ENCODE measurements at regions not wholly inside any gene's neighbourhood (a gene's known extent, or its start where the extent isn't known, plus 50 kb on each side); places are given as distances from the start of the nearest gene placed in this dataset.
A peak's percentile ranks its signal among the peaks of the same experiment; 100 is the strongest.

- ATAC-seq (no peak), DNase-seq (no peak)
- no peak overlapping the region for H3K4me3 Mint-ChIP-seq
These were observed 85.0 kb upstream of the ARID2 start for GRCh38 chr12:45644541-45644940.

DNA sequence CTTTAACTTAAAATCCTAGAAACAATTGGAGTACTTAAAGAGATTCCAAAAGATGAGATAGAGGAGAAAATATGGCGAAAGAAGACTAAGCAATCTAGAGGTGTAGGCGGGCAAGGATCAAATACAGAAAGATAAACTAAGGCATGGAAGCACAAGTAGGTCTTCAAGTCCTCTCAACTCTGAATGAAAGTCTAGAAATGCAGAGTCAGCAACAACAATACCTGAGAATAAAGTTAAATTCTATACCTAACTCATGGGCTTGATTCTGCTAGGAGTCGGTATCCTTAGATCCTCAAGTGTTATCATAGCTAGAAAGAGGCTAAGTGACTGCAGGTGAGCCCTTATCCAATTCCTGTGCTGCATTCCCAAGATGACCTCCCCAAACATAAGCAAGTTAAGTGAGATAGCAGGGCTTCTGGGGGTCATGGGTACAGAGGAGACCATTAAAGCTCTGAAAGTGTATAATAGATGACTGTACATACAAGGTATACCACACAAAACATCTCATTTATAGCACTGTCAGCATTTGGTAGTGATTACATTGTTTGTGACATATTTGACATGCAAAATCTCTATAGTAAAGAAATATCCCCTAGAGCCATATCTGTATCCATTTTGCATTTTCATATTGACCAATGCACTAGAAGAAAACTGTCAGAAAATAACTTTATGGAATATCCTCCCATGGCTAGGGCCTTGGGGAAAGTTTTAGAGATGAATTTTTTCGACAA, 82.5 kb upstream of the ARID2 start:
- Mint-ChIP-seq H3K4me3 (no peak overlapping the region), H3K36me3 (ENCODE audit: insufficient read depth) (no peaks in the 10 kb centered on the region), H3K27me3 (ENCODE audit: low read depth) (peaks cover 7% of the 10 kb centered on the region), H3K9me3 (no peaks in the 10 kb centered on the region), H3K4me1 (ENCODE audit: low read depth) (peaks cover 13% of the 10 kb centered on the region)
- ATAC-seq, result no peak
- DNase-seq, result no peak

More at GRCh38 chr12:45644541-45644940, 85.0 kb upstream of the ARID2 start:
- H3K36me3 Mint-ChIP-seq (ENCODE audit: insufficient read depth), result no peaks in the 10 kb centered on the region
- peaks cover 13% of the 10 kb centered on the region for H3K4me1 Mint-ChIP-seq (ENCODE audit: low read depth)
- H3K9me3 Mint-ChIP-seq, result no peaks in the 10 kb centered on the region
- H3K27me3 Mint-ChIP-seq (ENCODE audit: low read depth), result peaks cover 1% of the 10 kb centered on the region

DNA sequence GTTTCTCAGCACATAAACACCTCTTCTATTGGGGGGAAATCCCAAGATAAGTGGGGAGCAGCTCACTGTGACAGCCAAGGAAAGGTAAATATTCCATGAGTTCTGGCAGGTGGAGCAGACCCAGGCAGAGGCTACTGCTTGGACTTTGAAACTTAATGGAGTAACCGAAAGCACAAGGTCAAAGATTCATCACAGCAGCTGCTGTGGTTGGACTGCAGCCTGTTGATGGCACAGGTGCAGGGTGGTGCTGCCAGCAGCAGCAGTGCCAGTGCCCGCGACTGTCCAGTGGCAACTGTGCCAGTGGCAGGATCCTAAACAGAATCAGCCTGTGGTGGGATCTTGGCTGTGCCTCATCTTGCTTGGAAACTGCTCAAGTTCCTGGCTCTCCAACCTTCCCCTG, 81.4 kb upstream of the ARID2 start:
- no peaks in the 10 kb centered on the region for H3K9me3 Mint-ChIP-seq
- peaks cover 13% of the 10 kb centered on the region for H3K4me1 Mint-ChIP-seq (ENCODE audit: low read depth)
- no peaks in the 10 kb centered on the region for H3K36me3 Mint-ChIP-seq (ENCODE audit: insufficient read depth)
- H3K4me3 Mint-ChIP-seq, result no peak overlapping the region
- peaks cover 9% of the 10 kb centered on the region for H3K27me3 Mint-ChIP-seq (ENCODE audit: low read depth)
- ATAC-seq (no peak), DNase-seq (no peak)

DNA sequence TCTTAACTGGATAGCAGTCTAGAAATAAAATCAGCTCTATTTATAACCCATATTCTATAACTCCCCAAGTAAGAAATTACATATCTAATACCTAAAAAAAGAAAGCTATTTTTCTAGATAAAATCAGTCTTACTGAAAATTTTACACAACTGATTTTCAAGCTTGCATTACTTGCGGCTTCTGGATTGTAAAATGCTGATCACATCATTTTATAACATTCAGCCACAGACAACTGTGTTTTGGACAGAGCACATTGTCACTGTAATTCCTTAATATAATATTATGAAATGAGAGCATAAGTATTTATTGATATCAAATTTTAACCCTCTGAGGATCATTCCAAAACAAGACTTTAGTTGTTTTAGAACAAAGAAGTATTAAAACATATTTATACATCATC, 78.5 kb upstream of the ARID2 start:
- DNase-seq (no peak), ATAC-seq (no peak)
- H3K4me3 Mint-ChIP-seq, result no peak overlapping the region
- H3K4me1 Mint-ChIP-seq (ENCODE audit: low read depth), result no peaks in the 10 kb centered on the region
- peaks cover 9% of the 10 kb centered on the region for H3K27me3 Mint-ChIP-seq (ENCODE audit: low read depth)
- H3K9me3 Mint-ChIP-seq, result no peaks in the 10 kb centered on the region
- no peaks in the 10 kb centered on the region for H3K36me3 Mint-ChIP-seq (ENCODE audit: insufficient read depth)

GRCh38 chr12:45654002-45654665, 75.4 kb upstream of the ARID2 start:
- Mint-ChIP-seq H3K4me3 (no peak overlapping the region), H3K9me3 (no peaks in the 10 kb centered on the region), H3K27me3 (ENCODE audit: low read depth) (peaks cover 9% of the 10 kb centered on the region), H3K36me3 (ENCODE audit: insufficient read depth) (no peaks in the 10 kb centered on the region), H3K4me1 (ENCODE audit: low read depth) (no peaks in the 10 kb centered on the region)
- DNase-seq (no peak), ATAC-seq (no peak)

GRCh38 chr12:45655186-45655585, 74.3 kb upstream of the ARID2 start:
- peak; percentile 91 to 97 for ATAC-seq

DNA sequence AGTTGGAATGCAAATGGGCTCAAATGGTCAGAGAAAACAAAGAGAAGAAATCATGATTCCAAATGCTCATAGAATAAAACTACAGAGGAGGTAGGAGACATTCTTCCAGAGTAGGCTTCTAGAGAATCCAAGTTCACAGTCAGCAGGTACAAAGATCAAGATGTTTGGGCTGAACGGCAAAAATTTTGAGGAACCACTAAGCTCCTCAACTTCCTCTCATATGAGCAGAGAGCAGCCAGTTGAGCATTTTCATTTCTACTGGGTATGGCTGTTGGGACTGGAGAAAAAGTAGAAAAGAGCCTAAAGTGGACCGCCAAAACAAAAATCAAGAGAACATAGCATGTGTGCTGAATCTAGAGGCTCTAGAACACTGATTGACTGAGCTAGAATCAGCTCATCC, 73.8 kb upstream of the ARID2 start:
- no peaks in the 10 kb centered on the region for H3K4me1 Mint-ChIP-seq (ENCODE audit: low read depth)

More at GRCh38 chr12:45655186-45655585, 74.3 kb upstream of the ARID2 start:
- H3K27me3 Mint-ChIP-seq (ENCODE audit: low read depth), result peaks cover 10% of the 10 kb centered on the region
- no peaks in the 10 kb centered on the region for H3K36me3 Mint-ChIP-seq (ENCODE audit: insufficient read depth)
- H3K4me1 Mint-ChIP-seq (ENCODE audit: low read depth), result no peaks in the 10 kb centered on the region
- no peaks in the 10 kb centered on the region for H3K9me3 Mint-ChIP-seq
- DNase-seq, result peak; percentile 55
- H3K4me3 Mint-ChIP-seq, result no peak overlapping the region

GRCh38 chr12:45658020-45658419, 71.5 kb upstream of the ARID2 start:
- DNase-seq (no peak), ATAC-seq (no peak)
- Mint-ChIP-seq H3K9me3 (no peaks in the 10 kb centered on the region), H3K4me3 (no peak overlapping the region), H3K4me1 (ENCODE audit: low read depth) (no peaks in the 10 kb centered on the region), H3K27me3 (ENCODE audit: low read depth) (peaks cover 7% of the 10 kb centered on the region), H3K36me3 (ENCODE audit: insufficient read depth) (no peaks in the 10 kb centered on the region)

More for the DNA sequence above, 73.8 kb upstream of the ARID2 start:
- ATAC-seq (no peak), DNase-seq (no peak)
- Mint-ChIP-seq H3K36me3 (ENCODE audit: insufficient read depth) (no peaks in the 10 kb centered on the region), H3K4me3 (no peak overlapping the region), H3K27me3 (ENCODE audit: low read depth) (peaks cover 9% of the 10 kb centered on the region), H3K9me3 (no peaks in the 10 kb centered on the region)

GRCh38 chr12:45660330-45660729, 69.2 kb upstream of the ARID2 start:
- Mint-ChIP-seq H3K9me3 (no peaks in the 10 kb centered on the region), H3K4me1 (ENCODE audit: low read depth) (no peaks in the 10 kb centered on the region), H3K27me3 (ENCODE audit: low read depth) (peaks cover 7% of the 10 kb centered on the region), H3K36me3 (ENCODE audit: insufficient read depth) (no peaks in the 10 kb centered on the region), H3K4me3 (no peak overlapping the region)
- DNase-seq (no peak), ATAC-seq (no peak)

- H3K9me3 Mint-ChIP-seq, result no peaks in the 10 kb centered on the region
- peaks cover 6% of the 10 kb centered on the region for H3K27me3 Mint-ChIP-seq (ENCODE audit: low read depth)
- peaks cover 7% of the 10 kb centered on the region for H3K4me1 Mint-ChIP-seq (ENCODE audit: low read depth)
- DNase-seq, result no peak
- ATAC-seq, result no peak
- no peaks in the 10 kb centered on the region for H3K36me3 Mint-ChIP-seq (ENCODE audit: insufficient read depth)
- no peak overlapping the region for H3K4me3 Mint-ChIP-seq
These were observed 66.1 kb upstream of the ARID2 start for GRCh38 chr12:45663455-45663854.

DNA sequence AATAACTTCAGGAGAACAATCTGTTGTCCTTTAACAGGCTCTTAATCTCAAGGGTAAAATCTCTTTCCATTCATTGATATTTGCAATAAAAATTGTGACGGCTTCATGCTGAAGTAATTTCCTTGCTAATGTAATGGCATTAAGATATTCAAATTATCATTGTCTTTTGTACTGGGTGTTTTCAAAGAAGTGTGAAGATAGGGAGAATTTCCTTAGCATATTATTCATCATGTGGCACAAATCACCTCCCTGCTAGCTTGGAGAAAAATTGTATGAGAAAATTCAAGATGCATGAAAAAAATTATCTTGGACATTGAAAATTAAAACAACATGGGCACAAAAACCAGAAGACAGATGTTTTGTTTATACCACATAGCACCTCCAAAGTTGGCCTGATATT, 63.6 kb upstream of the ARID2 start:
- H3K4me1 Mint-ChIP-seq (ENCODE audit: low read depth), result peaks cover 27% of the 10 kb centered on the region
- DNase-seq (no peak), ATAC-seq (no peak)
- no peak overlapping the region for H3K4me3 Mint-ChIP-seq
- no peaks in the 10 kb centered on the region for H3K27me3 Mint-ChIP-seq (ENCODE audit: low read depth)
- H3K9me3 Mint-ChIP-seq, result no peaks in the 10 kb centered on the region
- H3K36me3 Mint-ChIP-seq (ENCODE audit: insufficient read depth), result no peaks in the 10 kb centered on the region

DNA sequence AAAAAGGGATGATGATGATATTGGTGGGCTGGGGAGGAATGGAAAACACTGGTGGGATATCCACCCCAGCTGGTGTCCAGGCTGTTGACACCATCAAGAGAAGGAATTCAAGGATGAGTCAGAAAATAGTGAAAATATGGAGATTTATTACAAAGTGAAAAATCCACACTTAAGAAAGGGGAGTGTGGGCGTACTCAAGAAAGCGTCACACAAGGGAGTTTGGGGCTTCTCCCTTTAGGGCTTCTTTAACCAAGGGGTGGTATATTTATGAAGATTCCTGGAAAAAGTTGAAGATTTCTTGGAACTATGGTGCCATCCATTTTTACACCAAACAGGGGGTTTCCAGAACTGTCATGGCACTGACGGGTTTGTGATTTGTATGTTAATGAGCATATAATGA, 63.1 kb upstream of the ARID2 start:
- Mint-ChIP-seq H3K27me3 (ENCODE audit: low read depth) (no peaks in the 10 kb centered on the region), H3K36me3 (ENCODE audit: insufficient read depth) (no peaks in the 10 kb centered on the region), H3K4me1 (ENCODE audit: low read depth) (peaks cover 30% of the 10 kb centered on the region), H3K4me3 (no peak overlapping the region), H3K9me3 (no peaks in the 10 kb centered on the region)
- no peak for ATAC-seq
- DNase-seq, result no peak

GRCh38 chr12:45666816-45667215, 62.7 kb upstream of the ARID2 start:
- Mint-ChIP-seq H3K36me3 (ENCODE audit: insufficient read depth) (no peaks in the 10 kb centered on the region), H3K4me1 (ENCODE audit: low read depth) (peaks cover 30% of the 10 kb centered on the region)

GRCh38 chr12:45667761-45668160, 61.7 kb upstream of the ARID2 start:
- Mint-ChIP-seq H3K36me3 (ENCODE audit: insufficient read depth) (no peaks in the 10 kb centered on the region), H3K4me3 (no peak overlapping the region), H3K9me3 (no peaks in the 10 kb centered on the region), H3K4me1 (ENCODE audit: low read depth) (peaks cover 30% of the 10 kb centered on the region), H3K27me3 (ENCODE audit: low read depth) (no peaks in the 10 kb centered on the region)
- DNase-seq (no peak), ATAC-seq (no peak)

More at GRCh38 chr12:45666816-45667215, 62.7 kb upstream of the ARID2 start:
- no peaks in the 10 kb centered on the region for H3K27me3 Mint-ChIP-seq (ENCODE audit: low read depth)
- no peaks in the 10 kb centered on the region for H3K9me3 Mint-ChIP-seq
- ATAC-seq, result no peak
- DNase-seq, result no peak
- H3K4me3 Mint-ChIP-seq, result no peak overlapping the region

GRCh38 chr12:45668641-45669040, 60.9 kb upstream of the ARID2 start:
- no peaks in the 10 kb centered on the region for H3K27me3 Mint-ChIP-seq (ENCODE audit: low read depth)
- peak overlapping the region; percentile 57 for H3K4me3 Mint-ChIP-seq
- ATAC-seq (peak in 1 of 2 donors; percentile 25), DNase-seq (no peak)
- no peaks in the 10 kb centered on the region for H3K36me3 Mint-ChIP-seq (ENCODE audit: insufficient read depth)
- no peaks in the 10 kb centered on the region for H3K9me3 Mint-ChIP-seq
- H3K4me1 Mint-ChIP-seq (ENCODE audit: low read depth), result peaks cover 30% of the 10 kb centered on the region
